HG03097 (cell line): ENCODE measurements at regions not wholly inside any gene's neighbourhood (a gene's known extent, or its start where the extent isn't known, plus 50 kb on each side); places are given as distances from the start of the nearest gene placed in this dataset.

Experiments used
- ATAC-seq: cut with Tn5 transposase; IDR thresholded peaks from one replicate; pipeline ENCODE4 v1.9.1; 2021; ENCODE audit not compliant: unreplicated experiment, low FRiP score

DNA sequence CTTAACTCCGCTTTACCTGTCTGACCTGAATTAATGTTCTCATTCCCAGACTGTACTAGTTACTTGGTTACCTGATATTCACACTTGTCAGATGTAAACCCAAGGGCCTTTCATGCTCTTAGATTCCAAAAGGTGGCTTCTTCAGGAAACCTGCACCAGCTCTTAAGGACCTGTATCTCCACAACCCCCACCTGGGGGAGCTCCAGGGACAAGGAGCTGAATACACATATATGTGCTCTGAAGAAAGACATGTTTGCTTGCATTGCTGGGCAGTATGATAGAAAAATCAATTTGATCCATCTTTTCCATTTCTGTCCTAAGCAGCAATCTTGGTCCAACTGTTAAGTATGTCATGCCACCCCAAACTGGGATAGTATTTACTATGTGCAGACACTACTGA is 64.8 kb upstream of the POU3F2 start:
- ATAC-seq: peak; percentile 59

DNA sequence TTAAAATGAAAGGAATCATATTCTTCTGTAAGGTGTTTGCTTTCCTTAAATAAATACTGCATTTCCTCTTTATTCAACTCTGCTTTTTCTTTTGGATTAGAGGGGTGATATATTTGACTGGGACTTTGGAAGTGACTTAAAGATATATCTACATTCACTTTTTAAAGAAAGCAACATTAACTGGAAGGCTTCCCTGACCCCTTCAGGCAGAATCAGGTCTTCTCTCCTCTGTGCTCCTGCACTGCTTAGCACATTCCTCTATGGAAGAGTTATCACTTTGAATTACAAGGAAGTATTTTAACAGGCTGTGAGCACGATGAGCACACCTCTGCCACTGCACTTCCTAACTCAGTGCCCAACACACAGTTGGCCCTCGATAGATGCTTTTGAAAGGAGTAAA is 59.2 kb upstream of the POU3F2 start:
- no peak for ATAC-seq

DNA sequence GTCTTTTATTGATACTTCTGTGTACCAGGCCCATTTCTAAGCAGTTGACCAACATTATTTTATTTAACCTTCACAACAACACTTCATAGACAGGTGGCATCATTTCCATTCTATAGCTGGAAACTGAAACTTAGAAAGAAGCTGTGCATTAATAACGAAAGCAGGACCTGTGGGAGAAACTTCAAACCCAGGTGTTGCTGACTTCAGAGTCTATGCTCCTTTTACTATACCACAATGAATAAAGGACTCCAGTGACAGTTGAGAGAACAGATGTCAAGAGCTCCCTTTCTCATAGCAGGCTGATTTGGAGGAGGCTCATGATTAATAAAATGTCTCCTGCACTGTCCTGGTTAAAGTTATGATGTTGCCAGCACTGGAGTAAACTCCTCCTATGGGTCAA is 56.6 kb upstream of the POU3F2 start:
- ATAC-seq: peak; percentile 99

DNA sequence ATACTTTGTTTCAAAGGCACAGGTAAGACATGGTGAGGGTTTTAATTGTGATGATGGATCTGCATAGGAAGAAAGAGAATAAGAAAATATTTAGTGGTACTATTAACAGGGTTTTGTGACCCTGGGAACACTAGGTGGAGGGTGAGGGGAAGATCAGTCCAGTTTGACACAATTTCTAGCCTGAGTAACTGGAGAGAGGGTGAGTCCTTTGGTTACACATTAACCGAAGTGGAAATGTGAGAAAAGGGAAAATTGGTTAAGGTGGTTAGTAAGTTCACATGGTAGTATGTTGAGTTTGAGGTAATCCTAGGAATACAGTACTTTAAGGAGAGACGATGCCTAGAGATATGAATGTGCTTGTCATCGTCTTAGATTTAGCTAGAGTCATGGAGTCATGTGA is 54.8 kb upstream of the POU3F2 start:
- no peak for ATAC-seq

DNA sequence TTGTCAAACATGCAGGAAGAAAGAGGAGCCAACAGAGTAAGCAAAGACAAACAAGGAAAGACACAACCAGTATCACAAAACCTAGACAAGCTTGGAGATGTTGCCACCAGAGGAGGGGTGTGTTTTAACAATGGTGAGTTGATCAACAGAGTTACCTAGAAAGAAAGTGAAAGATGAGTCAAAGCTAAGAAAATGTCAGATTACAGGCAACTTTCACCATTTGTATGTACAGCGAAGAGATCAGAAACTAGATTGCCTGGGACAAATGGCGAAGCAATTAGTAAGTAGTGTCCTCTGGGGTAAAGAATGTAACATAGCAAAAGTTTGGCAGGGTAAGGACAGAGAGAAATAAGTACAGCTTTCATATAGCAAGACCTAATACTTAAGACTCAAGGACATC is 51.6 kb upstream of the POU3F2 start:
- no peak for ATAC-seq

DNA sequence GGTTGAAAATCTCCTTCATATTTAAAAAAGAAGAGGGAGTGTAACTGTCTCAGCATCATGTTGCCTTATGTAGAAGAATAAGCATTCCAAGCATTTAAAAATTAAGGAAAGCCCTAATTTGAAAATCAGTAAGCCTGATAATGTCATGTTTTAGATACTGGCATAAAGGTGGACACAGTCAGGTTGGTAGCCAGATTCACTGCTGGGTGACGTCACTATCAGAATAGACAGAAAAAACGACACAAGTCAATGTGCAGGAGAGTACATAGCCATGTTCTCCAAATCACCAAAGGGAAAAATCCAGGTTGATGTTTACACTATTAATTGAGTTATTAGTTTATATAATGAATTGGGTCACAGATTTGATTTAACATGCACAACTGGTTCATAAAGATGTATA is 50.8 kb upstream of the POU3F2 start:
- no peak for ATAC-seq
